Dedifferentiated amniotic fluid mesenchymal stem cell (primary cell): ENCODE measurements at regions not wholly inside any gene's neighbourhood (a gene's known extent, or its start where the extent isn't known, plus 50 kb on each side); places are given as distances from the start of the nearest gene placed in this dataset.
A peak's percentile ranks its signal among the peaks of the same experiment; 100 is the strongest.

Experiments
- DNase-seq: peaks from one replicate; pipeline ENCODE4 v3.0.0-alpha.2; 2016; ENCODE audit errors: extremely low spot score

DNA sequence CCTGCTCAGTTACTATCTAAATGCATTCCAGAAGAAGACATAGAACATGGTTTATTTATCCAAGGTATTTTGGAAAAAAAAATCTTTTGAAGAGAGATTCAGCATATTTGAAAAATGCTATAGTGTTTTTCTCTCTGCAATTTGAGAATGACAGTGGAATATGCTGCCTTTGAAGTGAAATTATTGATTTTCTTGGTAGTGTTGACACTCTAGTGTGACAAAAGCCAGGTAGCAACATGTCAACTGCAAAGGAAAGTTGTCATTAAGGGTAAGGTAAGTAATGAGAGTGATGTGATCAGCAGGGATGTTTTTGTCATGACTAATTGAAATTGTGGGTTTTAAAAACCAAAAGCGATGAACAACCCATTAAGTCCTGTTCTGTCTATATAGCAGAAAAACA, 1387.1 kb upstream of the TMEFF2 start:
- DNase-seq: no peak

DNA sequence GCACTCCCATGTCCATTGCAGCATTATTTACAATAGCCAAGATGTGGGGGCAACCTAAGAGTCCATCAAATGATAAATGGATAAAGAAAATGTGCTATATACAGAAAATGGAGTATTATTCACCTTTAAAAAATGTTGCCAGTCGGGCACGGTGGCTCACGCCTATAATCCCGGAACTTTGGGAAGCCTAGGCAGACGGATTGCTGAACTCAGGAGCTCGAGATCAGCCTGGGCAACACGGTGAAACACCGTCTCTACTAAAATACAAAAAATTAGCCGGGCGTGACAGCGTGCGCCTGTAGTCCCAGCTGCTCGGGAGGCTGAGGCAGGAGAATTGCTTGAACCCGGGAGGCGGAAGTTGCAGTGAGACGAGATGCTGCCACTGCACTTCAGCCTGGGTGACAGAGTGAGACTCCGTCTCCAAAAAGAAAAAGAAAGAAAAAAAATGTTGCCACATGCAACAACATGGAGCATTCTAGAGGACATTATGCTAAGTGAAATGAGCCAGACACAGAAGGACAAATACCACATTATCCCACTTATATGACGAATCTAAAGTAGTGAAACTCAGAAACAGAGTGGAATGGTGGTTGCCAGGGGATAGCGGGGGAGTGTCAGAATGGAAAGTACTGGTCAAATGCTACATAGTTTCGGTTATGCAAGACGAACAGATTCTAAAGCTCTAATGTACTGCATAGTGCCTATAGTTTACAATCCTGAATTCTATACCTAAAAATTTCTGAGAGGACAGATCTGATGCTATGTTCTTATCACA, 1385.6 kb upstream of the TMEFF2 start:
- no peak for DNase-seq

DNA sequence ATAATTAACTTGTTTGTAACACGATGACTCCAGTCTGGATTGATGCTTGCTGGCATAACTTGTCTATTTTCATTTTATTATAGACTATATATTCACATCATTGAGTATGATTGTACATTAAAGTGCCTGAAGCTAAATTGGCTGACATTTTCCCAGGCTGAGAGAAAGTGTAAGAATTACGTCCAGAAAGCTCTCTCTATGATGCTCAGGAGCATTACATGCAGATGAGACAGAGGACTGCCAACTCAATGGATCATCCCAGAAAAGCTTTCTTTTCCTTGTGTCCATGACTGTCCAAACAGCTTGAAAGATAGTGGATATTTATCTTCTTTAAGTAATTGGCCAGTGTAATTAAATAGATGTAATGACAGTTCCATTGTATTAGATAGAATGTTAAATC, 1372.2 kb upstream of the TMEFF2 start:
- DNase-seq: no peak

DNA sequence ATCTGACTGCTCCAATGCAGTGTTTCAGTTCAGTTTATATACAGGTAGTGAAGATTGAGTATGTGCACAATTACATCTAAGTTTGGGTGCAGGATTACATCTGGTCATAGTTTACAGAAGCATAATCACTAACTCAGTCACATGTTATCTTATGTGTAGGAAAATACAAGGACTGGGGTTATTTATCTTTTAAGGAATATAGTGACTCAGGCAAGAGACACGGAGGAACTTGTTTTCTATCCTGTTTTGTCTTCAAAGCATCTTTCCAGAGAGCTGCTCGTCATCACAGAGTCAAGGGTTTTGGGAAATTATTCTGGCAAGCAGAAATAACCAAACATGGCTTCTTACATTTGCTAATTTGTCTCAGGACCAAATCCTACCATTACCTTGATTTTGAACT, 1371.5 kb upstream of the TMEFF2 start:
- peak; percentile 15 for DNase-seq

DNA sequence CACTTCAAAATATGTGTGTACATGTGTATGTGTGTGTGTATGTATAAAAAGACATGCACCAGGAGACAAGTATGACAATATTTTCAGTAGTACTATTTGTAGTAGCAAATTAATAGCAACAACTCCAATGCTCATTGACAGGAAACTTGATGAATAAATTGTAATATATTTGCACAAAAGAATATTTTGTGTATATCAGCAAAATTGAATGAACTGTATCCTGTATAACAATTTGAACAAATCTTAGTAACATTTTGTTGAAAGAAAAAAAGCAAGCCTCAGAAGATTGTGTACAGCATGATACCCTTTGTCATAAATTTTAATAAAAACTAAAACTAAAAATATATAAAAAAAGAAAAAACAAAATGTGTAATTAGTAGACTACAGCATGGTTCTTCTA, 1367.3 kb upstream of the TMEFF2 start:
- no peak for DNase-seq

DNA sequence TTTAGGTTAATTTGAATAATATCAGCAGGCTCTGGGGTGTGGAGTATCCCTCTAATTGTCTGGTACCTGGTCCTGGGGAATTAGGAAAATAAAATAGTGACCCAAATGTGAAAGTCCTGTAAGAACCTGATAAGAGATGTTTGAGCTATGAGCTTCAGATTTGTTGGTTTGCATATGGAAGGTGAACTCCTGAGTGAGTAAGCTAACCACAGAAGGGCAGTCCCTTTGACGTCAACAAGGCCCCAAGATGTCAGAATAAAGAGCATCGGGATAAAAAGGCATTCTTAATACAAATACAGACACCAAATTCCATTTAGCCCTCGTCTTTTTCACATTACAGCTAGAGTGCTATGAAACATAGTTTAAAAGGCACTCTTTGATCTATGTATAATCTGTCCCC, 1366.3 kb upstream of the TMEFF2 start:
- DNase-seq: no peak

DNA sequence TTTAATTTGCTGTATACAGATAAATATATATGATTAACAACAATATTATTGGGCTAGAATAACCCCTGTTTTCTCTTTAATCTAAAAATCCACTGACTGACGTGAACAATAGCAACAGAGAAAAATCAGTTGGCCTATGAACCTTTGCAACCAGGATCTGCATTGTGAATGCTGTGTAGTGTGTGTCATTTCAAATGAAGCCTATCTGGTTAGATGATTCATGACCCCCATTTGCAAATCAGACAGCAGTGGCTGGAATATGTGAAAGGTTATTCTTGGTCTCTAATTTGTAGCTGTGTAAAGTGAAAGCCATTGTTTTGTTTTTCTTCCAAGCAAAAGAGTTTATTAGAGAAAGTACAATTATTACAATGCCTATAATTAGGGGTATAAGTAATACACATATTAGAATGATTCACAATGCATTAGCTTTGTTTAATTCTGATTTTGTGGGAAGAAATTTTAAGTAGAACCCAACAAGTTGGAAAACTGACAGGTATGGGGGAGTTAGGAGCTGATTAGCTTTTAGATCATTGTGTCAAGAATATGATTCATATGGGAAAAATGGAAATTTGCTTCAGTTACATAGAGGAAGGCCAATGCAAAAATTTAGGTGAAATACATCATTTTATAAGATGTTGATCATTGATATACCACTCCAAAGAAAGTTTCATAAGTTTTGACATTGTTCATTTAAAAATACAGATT, 1362.2 kb upstream of the TMEFF2 start:
- DNase-seq: no peak

DNA sequence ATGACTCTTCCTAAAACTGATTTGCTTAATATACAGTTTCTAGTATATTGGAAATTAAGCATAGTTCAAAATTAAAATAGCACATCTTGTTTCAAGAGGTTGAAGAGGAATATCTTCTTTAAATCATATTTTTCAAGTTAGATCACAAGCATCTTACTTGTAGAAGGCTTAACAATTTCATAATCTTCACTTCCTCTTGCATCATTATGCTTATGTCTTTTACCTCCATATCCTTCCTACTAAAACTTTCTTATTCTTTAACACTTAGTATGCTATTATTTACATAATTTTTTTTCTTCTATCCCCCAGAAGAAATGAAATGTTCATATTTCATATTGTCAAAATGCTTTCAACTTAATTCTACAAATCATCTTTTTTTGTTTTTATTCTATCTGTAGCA, 1354.9 kb upstream of the TMEFF2 start:
- no peak for DNase-seq

DNA sequence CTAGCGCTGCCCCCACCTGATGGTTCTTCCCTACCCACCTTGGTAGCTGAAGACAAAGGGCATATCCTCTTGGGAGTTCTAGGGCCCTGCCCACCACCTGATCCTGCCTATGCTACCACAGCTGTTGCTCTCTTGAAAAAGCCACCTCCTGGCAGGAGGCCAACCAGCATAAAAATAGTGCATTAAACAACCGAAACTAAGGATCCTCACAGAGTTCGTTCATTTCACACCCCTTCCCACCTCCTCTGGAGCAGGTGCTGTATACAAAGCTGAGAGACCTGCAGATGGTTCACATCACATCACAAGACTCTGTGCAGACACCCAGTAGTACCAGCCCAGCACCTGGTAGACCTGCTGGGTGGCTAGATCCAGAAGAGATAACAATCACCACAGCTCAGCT, 1348.0 kb upstream of the TMEFF2 start:
- DNase-seq: no peak

DNA sequence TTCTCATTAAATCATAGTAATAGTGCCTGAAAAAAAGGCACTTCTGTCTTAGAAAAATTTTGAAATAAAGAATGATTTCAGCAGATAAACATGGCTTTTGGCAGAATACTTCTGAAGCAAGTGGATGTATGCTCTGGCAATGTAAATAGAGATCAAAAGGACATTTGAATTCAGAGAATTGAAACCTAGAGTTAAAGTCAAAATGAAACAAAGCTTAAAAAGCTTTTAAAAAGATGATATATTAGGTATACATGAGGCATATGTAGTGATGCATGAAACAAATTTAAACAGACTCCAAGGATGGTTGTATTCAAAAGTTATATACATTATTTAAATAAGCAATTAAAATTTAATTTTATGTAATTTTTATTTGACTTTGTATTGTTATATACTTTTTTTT, 1344.5 kb upstream of the TMEFF2 start:
- DNase-seq: no peak

DNA sequence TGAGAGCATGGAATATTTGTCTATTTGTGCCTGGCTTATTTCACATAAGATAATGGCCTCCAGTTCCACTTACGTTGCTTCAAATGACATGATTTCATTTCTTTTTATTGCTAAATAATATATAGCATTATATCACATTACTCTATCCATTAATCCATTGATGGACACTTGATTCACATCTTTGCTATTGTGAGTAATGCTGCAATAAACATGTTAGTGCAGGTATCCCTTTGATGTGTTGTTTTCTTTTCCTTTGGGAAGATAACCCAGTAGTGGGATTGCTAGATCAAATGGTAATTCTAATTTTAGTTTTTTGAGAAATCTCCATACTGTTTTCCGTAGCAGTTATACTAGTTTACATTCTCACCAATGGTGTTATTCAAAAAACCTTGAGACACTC, 1343.3 kb upstream of the TMEFF2 start:
- no peak for DNase-seq

DNA sequence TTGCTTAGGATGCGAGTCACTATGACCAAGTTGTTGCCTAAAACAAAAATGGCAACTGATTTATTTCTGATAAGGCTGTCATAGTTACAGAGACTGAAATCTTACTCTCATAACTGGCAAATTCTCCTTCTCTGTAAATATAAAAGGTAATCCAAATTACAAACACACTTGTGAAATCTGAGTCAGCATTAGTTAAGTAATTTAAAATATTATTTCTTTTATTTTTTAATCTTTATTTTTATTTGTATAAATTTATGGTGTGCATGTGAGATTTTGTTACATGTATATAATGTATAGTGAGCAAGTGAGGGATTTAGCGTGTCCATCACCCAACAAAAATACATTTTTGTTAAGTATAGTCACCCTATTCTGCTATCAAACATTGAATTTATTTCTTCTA, 1342.8 kb upstream of the TMEFF2 start:
- DNase-seq: no peak

DNA sequence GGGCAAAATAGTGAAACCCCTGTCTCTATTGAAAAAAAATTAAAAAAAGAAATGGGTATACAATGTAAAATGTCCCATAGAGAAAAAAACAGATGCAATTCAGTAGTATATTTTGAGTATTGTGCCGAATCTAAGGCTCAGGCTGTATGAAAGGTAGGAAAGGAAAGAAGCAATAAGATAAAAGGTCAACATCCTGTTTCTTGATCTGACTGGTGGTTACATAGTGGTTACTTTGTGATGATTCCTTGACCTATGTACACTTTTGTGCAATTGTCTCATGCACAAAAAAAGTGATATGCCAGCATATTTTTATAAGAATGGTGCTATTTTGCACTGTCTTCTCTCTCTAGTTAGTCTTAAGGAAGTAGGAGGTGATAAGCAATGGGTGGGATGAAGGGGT, 1333.7 kb upstream of the TMEFF2 start:
- no peak for DNase-seq

DNA sequence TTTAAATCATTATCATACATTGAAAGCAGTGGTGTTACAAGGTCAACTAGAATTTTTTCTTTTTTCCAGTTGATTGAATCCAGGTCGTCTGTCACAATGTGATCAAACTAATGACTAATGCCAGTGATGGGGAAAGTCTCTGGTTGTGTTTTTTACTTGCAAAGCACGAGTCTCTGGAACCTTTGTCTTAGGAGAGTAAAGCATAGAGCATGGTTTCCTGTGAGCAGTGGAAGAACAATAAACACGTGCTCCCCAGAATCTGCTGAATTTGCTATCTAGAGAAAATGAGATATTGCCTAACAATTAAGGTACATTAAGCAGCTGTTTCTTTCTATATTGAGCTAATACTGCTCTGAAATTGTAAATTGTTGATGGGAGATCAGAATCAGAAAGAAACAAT, 1332.4 kb upstream of the TMEFF2 start:
- no peak for DNase-seq

DNA sequence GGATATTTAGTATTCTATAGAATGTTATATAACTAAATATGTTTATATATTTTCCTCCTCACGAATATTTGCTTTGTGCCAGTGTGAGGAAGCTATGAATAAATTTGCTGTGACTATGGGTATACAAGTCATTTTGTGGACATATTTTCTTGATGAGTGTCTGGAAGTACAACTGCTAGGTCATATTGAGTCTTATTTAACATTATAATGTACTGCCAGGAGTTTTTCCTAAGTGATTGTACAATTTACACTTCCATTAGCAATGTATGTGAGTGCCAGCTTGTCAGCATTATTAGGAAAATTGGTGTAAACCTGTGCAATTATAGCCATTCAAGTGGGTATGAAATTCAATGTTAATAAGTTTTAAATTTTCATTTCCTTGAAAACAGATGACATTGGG, 1328.9 kb upstream of the TMEFF2 start:
- DNase-seq: no peak

DNA sequence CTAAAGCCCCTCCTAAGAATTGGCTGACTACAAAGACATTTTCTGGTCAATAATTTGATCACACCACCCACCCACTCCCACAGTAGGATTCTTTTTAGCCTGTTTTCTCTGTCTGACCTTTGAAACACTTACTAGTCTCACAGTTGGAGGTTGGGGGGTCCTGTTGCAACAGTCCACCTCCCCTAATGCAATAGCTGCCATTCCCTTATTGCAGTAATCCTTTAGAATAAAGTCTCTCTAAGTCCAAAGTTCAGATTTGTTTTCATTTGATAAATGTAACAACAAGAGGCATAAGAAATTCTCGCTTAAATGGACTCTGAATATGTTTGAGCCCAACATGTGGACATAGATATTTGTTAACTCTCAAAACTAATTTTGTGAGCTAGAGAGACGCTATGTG, 1326.8 kb upstream of the TMEFF2 start:
- no peak for DNase-seq

DNA sequence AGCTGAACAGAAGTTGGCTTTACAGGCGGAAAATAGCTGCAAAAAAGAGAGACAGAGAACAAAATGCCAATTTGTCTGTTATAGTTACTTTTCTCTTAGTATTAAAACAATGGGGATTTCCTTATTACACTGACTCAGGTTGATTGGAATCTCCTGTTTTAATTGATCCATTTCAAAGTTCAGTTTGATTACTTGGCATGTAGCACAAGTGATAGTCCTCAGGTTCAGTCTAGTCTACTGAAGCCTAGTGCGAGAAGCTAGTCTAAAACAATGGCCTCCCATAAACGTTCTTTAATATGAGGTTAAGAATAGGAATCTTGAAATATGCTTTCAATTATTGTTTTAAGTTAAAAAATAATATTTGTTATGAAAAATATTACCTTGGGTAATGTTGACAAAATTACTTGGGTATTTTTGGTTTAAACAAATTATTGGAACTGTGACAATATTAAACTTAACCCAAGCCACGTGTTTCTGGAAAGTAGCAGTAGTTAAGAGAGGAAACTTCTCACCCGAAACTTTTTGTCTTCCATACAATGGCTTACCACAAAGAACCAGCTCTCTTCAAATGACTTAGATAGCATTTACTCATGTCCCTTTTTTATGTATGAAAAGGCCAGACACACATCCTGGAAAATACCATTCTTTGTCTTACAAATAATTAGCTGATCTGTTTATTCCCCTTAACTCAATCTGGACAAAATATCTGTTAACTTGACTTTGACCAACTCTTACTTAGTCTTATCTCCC, 1326.2 kb upstream of the TMEFF2 start:
- DNase-seq: no peak

DNA sequence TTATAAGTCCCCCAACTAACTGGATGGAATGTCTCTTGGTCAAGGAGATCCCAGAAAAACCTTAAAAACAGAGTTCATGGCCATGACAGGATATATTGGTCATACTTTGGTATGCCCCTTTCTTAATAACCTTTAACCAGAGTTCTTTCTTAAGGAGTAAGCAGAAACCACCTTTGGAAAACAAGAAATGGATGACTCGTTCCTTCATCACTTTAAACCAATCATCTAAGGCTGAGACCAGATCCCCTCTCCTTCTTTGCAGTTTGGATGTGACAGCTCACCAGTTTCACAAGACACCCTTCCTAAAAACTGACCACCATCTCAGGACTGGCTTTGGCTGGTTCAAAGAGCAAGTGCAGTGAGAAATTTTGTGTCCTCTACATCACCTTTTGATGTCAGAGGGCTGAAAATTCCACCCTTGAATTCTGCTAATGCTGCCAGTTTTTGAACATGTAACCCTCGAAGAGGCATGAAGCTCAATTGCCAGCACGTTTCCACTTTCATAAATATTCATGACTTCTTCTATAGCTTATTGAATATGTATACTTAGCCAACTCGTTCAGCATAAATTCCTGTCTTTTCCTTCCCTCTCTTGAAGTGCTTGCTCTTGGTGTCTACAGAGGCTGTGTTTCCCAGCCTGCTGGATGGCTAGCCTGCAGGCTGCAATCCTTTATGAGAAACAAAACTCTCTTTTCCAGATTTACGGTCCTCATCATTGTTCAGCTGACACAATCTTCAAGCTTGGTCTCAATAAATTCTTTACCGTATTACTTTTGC, 1323.5 kb upstream of the TMEFF2 start:
- DNase-seq: no peak

DNA sequence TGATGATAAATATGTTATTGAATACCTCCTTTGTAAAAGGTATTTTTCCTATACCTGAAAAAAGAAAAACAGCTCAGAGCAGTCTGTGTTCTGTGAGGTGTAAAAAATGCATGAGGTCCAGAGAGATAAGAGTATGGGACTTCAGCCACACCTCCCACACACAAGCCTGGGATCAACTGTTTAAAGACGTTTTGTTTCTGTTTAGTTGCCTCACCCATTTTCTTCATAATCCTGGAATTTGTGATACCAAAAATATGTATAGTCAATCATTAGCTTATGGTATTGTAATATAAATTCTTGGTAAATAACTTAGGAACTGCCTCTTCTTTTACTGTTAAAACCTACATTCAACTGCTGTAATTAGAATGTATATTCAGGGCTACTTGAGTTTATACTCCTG, 1322.9 kb upstream of the TMEFF2 start:
- no peak for DNase-seq

DNA sequence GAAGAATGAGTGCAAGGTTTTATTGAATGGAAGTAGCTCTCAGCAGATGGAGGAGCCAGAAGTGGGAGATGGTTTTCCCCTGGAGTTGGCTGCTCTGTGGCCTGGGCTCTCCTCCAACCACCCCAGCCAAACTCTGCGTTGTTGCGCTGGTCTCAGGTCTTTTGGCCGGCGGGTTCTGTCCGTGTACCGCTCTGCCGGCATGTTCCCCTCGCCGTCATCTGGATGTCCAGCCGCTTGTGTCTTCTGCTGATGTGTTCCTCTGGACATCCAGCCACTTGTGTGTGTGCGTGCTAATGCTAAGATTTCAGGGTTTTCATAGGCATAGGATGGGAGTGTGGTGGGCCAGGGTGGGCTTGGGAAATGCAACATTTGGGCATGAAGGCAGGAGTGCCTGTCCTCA, 1311.3 kb upstream of the TMEFF2 start:
- no peak for DNase-seq

DNA sequence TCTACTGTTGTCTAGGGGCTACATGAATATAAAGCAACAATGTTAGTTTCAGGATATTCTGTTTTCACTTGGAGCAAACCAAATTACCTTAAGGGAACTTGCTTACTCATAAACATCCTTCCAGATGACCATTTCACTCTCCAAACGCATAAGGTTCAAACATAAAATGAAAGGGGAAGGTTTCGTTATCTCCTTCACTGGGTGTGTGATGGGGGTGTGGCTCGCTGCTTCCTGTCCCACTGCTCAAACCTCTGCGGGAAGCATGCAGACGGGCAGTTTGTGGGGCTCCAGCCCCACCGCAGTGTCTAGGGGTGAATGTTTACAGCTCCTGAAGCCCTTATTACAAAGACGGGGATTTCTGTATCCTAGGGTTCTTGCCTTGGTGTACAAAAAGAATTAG, 1310.9 kb upstream of the TMEFF2 start:
- no peak for DNase-seq

DNA sequence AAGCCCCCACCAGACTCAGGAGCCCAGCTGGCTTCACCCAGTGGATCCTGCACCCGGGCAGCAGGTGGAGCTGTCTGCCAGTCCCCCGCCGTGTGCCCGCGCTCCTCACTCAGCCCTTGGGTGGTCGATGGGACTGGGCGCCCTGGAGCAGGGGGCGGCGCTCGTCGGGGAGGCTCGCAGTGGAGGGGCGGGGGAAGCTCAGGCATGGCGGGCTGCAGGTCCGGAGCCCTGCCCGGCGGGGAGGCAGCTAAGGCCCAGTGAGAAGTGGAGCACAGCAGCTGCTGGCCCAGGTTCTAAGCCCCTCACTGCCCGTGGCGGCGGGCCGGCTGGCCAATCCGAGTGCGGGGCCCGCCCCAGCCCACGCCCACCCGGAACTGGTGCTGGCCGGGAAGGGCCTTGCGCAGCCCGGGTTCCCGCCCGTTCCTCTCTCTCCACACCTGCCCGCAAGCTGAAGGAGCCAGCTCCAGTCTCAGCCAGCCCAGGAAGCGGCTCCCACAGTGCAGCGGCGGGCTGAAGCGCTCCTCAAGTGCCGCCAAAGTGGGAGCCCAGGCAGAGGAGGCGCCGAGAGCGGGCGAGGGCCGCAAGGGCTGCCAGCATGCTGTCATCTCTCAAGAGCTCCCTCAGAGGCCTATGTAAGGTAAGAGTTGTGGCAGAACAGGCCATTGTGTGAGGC, 1307.8 kb upstream of the TMEFF2 start:
- DNase-seq: no peak
